Kidney epithelial cell (primary cell): ENCODE measurements at regions not wholly inside any gene's neighbourhood (a gene's known extent, or its start where the extent isn't known, plus 50 kb on each side); places are given as distances from the start of the nearest gene placed in this dataset.

Experiments
- DNase-seq: peaks from one replicate; pipeline ENCODE4 v3.0.0-alpha.2; 2010; ENCODE audit warnings: low read depth
- H3K27me3 ChIP-seq: 2 replicates; pipeline ENCODE4 v1.6.0; 2011; ENCODE audit warnings: low read length; ENCODE audit not compliant: control insufficient read depth, insufficient read depth
- H3K36me3 ChIP-seq: 2 replicates; pipeline ENCODE4 v1.5.1; 2011; ENCODE audit warnings: low read length; ENCODE audit not compliant: control insufficient read depth, insufficient read depth
- H3K4me3 ChIP-seq: 2 replicates; pipeline ENCODE4 v1.5.1; 2011; ENCODE audit warnings: low read depth, mild to moderate bottlenecking, control low read depth, low read length
- CTCF ChIP-seq: IDR thresholded peaks from 2 replicates; pipeline ENCODE4 v1.5.1; 2011; ENCODE audit warnings: mild to moderate bottlenecking, moderate library complexity, low read length, control low read depth, inconsistent platforms; ENCODE audit not compliant: insufficient read depth, poor library complexity, severe bottlenecking

DNA sequence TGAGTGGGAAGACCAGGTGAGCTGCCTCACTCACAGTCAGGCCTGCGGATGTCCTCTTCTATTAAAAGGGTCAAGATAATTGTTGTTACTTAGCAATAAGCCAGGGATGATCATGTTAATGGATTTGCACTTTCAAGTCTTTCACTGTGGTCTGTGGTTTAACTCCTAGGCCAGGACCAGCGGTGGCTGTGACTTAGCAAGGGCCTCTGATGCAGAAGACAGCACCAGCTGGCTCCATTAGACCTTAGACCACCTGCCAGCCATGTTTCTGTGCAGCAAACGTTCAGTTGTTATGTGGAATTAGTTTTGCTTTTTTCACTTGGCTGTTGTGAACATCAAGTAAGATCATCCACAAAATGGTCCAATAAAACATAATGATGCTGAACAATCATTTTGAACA lies 537.3 kb downstream of the TNS3 start:
- H3K27me3 ChIP-seq: no peaks in the 10 kb centered on the region
- no peaks in the 10 kb centered on the region for H3K36me3 ChIP-seq
- no peak overlapping the region for H3K4me3 ChIP-seq
- DNase-seq: no peak
- TF ChIP-seq CTCF: no peak

DNA sequence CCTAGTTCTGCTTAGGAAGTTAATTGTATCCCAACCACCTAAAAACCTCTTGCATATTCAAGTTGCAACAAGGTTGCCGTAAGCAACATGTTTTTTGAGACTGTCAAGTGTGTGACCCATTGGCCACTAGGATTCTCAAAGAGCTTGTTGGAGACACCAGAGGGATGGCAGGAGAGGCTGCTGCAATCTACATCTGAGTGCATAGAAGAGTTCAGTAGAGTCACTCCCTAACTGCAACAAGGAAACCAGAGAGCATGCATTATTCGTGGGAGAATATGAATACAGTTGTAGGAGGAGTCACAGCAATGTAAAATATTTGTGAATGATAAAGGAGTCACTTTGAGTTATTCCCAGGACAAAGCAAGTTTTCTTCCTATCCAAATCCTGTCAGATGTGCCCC lies 538.6 kb downstream of the TNS3 start:
- Histone ChIP-seq H3K36me3 (no peaks in the 10 kb centered on the region), H3K4me3 (no peak overlapping the region), H3K27me3 (no peaks in the 10 kb centered on the region)
- TF ChIP-seq CTCF: no peak
- no peak for DNase-seq

GRCh38 chr7:47042669-47043068 lies 539.2 kb downstream of the TNS3 start:
- TF ChIP-seq CTCF: no peak
- Histone ChIP-seq H3K36me3 (no peaks in the 10 kb centered on the region), H3K27me3 (no peaks in the 10 kb centered on the region), H3K4me3 (no peak overlapping the region)
- DNase-seq: no peak

DNA sequence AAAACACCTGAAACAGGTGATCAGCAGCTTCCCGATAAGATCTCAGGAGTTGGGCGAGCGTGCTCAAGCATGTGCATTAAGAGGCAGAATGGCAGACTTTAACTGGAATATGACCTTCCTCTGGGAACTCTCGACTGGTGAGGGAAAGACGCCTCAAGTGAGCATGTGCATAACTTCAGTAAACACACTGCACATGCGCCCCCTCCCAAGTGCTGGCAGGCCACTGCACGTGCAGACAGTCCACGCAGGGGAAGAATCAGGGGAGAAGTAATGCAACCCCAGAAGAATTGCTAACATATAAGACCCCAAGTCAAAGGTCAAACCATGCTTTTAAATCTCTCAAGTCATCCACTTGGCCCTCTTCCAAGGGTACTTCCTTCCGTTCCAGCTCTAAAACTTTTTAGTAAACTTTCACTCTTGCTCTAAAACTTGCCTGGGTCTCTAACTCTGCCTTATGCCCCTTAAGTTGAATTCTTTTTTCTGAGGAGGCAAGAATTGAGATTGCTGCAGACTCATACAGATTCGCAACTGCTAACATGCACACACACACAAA lies 541.0 kb downstream of the TNS3 start:
- Histone ChIP-seq H3K27me3 (no peaks in the 10 kb centered on the region), H3K36me3 (no peaks in the 10 kb centered on the region), H3K4me3 (no peak overlapping the region)
- TF ChIP-seq CTCF: no peak
- no peak for DNase-seq

- no peaks in the 10 kb centered on the region for H3K36me3 ChIP-seq
- no peak for DNase-seq
- TF ChIP-seq CTCF: no peak
- H3K27me3 ChIP-seq: no peaks in the 10 kb centered on the region
- H3K4me3 ChIP-seq: no peak overlapping the region
Measured at GRCh38 chr7:47039904-47040303, 542.0 kb downstream of the TNS3 start.

DNA sequence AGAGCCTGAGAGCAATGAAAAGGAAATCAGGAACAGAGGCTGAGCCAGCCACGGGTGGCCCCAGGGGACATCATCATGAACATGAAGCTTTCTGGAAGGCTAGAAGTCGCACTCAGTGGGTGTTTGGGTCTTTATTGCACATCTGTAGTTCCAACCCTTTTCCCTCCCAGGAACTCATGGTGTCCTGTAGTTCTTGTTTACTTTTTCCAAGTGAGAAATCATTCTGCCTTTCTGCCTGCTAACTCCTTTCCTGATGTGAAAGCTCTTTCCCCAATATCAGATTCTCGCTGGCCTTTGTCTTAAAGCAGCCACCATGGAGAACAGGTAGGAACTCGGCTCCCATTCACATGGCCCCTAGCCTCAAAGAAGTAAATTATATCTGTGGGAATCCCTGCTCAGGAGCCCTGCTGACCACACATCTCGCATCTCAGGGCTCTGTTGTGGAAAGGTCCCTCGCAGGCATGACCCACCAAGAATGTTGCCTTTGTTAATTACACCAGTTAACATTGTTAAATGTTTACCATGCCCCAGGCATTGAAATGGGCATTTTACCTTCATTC lies 542.7 kb downstream of the TNS3 start:
- no peaks in the 10 kb centered on the region for H3K36me3 ChIP-seq
- H3K4me3 ChIP-seq: no peak overlapping the region
- TF ChIP-seq CTCF: no peak
- H3K27me3 ChIP-seq: no peaks in the 10 kb centered on the region
- DNase-seq: no peak
